ENCODE measurements at regions not wholly inside any gene's neighbourhood (a gene's known extent, or its start where the extent isn't known, plus 50 kb on each side); places are given as distances from the start of the nearest gene placed in this dataset.
"Not testable (repeated sequence)": the region's sequence is repeated elsewhere in the genome, so short reads cannot be mapped to it uniquely, and the experiment has no call there.

GRCh38 chr1:222470252-222470805 is 77.6 kb downstream of the HHIPL2 start:
- H3K9me3 Mint-ChIP-seq (ENCODE audit: low read depth, unreplicated experiment); CTCF ChIA-PET; H3K36me3 Mint-ChIP-seq (ENCODE audit: insufficient read depth, unreplicated experiment); BruUV-seq (replicated peaks); DNase-seq; H3K27me3 Mint-ChIP-seq (ENCODE audit: unreplicated experiment); intact Hi-C loops (cut with micrococcal nuclease; ENCODE audit: unreplicated experiment); H3K27ac Mint-ChIP-seq (ENCODE audit: unreplicated experiment); H3K4me1 Mint-ChIP-seq (ENCODE audit: low read depth, unreplicated experiment); H3K4me3 Mint-ChIP-seq (ENCODE audit: low read depth, unreplicated experiment): not testable (repeated sequence)

DNA sequence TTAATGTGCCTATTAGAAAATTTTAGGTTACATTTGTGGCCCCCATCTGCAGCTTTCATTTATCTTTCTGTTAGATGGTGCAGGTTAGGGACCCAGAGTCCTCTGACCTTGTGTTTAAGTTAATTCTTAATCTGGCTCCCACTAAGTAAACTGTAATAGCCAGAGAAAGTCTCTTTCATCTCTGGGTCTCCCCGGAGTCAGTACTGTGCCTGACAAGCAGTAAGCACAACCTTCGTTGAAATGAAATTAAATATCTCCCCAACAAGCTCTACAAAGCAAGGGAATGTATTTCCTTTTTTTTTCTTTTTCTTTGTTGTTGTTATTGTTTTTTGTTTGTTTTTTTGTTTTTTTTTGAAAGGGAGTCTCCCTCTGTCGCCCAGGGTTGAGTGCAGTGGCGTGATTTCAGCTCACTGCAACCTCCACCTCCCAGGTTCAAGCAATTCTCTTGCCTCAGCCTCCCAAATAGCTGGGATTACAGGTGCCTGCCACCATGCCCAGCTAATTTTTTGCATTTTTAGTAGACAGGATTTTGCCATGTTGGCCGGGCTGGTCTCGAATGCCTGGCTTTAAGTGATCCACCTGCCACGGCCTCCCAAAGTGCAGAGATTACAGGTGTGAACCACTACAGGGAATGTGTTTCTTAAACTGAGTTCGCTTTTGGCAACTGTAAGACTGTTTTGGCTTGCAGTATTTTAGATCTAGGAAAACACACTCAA is 81.6 kb downstream of the HHIPL2 start:
- no peak for TF ChIP-seq CTCF (IDR thresholded peaks at IDR 0.05; ENCODE audit: unreplicated experiment)
- peaks cover 2% of the 10 kb centered on the region for H3K9me3 Mint-ChIP-seq (ENCODE audit: low read depth, unreplicated experiment)
- H3K27ac Mint-ChIP-seq (ENCODE audit: unreplicated experiment), result peak overlapping the region; percentile 89
- CTCF ChIA-PET, result interaction anchor here (0.6 to 2.5 kb wide), 2 partner anchors 65 to 168 kb away, joined by 6 to 30 read pairs; no protein-coding TSS in a partner anchor
- H3K4me3 Mint-ChIP-seq (ENCODE audit: low read depth, unreplicated experiment), result no peak overlapping the region
- intact Hi-C loops (cut with micrococcal nuclease; ENCODE audit: unreplicated experiment), result loop anchor here (10.0 kb wide), 1 partner anchor 248 kb away; the partner anchor contains the start of genes AIDA and BROX
- no peaks in the 10 kb centered on the region for H3K4me1 Mint-ChIP-seq (ENCODE audit: low read depth, unreplicated experiment)
- peaks cover 5% of the 10 kb centered on the region for H3K36me3 Mint-ChIP-seq (ENCODE audit: insufficient read depth, unreplicated experiment)
- BruUV-seq (replicated peaks), result no TSS peak
- H3K27me3 Mint-ChIP-seq (ENCODE audit: unreplicated experiment), result peaks cover 12% of the 10 kb centered on the region
- no peak for DNase-seq

DNA sequence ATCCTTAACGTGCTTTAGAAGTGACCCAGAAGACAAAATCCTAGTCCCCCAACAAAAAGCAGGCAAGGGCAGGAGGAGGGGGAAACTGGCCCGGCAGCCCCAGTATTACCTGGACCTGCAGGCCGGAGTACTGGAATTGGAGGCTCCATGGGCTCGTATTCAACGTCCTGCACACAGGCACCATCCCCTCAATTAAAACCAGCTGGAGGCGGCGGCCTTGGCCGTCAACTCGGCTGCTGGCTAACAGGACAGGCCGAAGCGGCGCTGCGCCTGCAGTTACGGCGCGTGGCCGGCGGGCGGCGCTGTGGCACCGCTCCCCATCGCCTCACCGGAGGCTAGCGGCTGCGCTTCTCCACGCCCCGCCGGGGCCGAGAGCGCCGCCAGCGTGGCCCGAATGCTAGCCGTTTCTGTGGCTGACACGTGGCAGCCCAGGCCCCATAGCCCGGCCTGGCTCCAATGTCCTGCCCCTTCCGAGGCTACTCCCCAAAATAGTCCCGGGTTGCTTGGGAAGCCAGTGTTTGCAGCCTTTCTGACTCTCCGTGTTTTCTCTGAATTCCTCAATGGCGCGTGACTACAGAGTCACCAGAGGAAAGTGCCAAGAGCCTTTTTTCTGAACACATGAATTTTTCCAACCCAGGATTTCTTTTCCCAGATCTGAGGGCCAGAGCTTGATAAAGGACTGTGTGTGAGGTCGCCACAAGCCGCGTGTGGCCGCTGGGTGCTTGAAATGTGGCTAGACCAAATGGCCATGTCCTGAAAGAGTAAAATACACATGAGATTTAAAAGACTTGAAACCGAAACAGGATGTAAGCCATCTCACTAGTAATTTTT is 82.5 kb downstream of the HHIPL2 start:
- BruUV-seq (replicated peaks), result no TSS peak
- H3K9me3 Mint-ChIP-seq (ENCODE audit: low read depth, unreplicated experiment), result peaks cover 2% of the 10 kb centered on the region
- H3K27ac Mint-ChIP-seq (ENCODE audit: unreplicated experiment), result peak overlapping the region; percentile 89
- H3K4me1 Mint-ChIP-seq (ENCODE audit: low read depth, unreplicated experiment), result no peaks in the 10 kb centered on the region
- peaks cover 12% of the 10 kb centered on the region for H3K27me3 Mint-ChIP-seq (ENCODE audit: unreplicated experiment)
- H3K36me3 Mint-ChIP-seq (ENCODE audit: insufficient read depth, unreplicated experiment), result peaks cover 5% of the 10 kb centered on the region
- H3K4me3 Mint-ChIP-seq (ENCODE audit: low read depth, unreplicated experiment), result peak overlapping the region; percentile 60
- TF ChIP-seq CTCF (IDR thresholded peaks at IDR 0.05; ENCODE audit: unreplicated experiment), result peak; percentile 99
- intact Hi-C loops (cut with micrococcal nuclease; ENCODE audit: unreplicated experiment), result loop anchor here (1.0 to 10.0 kb wide), 2 partner anchors 169 to 249 kb away; partner anchors contain the start of genes AIDA and BROX
- CTCF ChIA-PET, result interaction anchor here (0.6 to 2.5 kb wide), 5 partner anchors 64 to 899 kb away, joined by 3 to 30 read pairs (median 4); partner anchors contain the start of genes SUSD4 and TAF1A
- peak; percentile 95 for DNase-seq

GRCh38 chr1:222464841-222465210 is 83.1 kb downstream of the HHIPL2 start:
- Mint-ChIP-seq H3K27ac (ENCODE audit: unreplicated experiment) (peak overlapping the region; percentile 36), H3K36me3 (ENCODE audit: insufficient read depth, unreplicated experiment) (peaks cover 5% of the 10 kb centered on the region), H3K9me3 (ENCODE audit: low read depth, unreplicated experiment) (peaks cover 2% of the 10 kb centered on the region), H3K27me3 (ENCODE audit: unreplicated experiment) (peaks cover 12% of the 10 kb centered on the region), H3K4me1 (ENCODE audit: low read depth, unreplicated experiment) (no peaks in the 10 kb centered on the region), H3K4me3 (ENCODE audit: low read depth, unreplicated experiment) (peak overlapping the region; percentile 60)
- CTCF ChIA-PET, result interaction anchor here (0.8 to 2.5 kb wide), 3 partner anchors 125 to 180 kb away, joined by 3 to 30 read pairs (median 4); partner anchors contain the start of gene TAF1A
- intact Hi-C loops (cut with micrococcal nuclease; ENCODE audit: unreplicated experiment), result loop anchor here (1.0 to 10.0 kb wide), 2 partner anchors 169 to 250 kb away; partner anchors contain the start of genes AIDA and BROX
- peak; percentile 58 for DNase-seq
- no peak for TF ChIP-seq CTCF (IDR thresholded peaks at IDR 0.05; ENCODE audit: unreplicated experiment)
- BruUV-seq (replicated peaks), result no TSS peak

All from Calu3 (cell line).